Rectal smooth muscle tissue (tissue), 1 donor: ENCODE measurements at regions not wholly inside any gene's neighbourhood (a gene's known extent, or its start where the extent isn't known, plus 50 kb on each side); places are given as distances from the start of the nearest gene placed in this dataset.

Source experiments
- H3K27ac ChIP-seq: one replicate; pipeline ENCODE4 v1.7.0; 2013; ENCODE audit warnings: low read depth, low read length, inconsistent platforms
- H3K27me3 ChIP-seq: one replicate; pipeline ENCODE4 v1.7.0; 2013; ENCODE audit warnings: low read length; ENCODE audit not compliant: control insufficient read depth, insufficient read depth
- H3K36me3 ChIP-seq: one replicate; pipeline ENCODE4 v1.7.0; 2013; ENCODE audit warnings: low read length; ENCODE audit not compliant: control insufficient read depth, insufficient read depth
- H3K4me1 ChIP-seq: one replicate; pipeline ENCODE4 v1.7.0; 2013; ENCODE audit warnings: low read length; ENCODE audit not compliant: control insufficient read depth, insufficient read depth
- H3K4me3 ChIP-seq: one replicate; pipeline ENCODE4 v1.7.0; 2013; ENCODE audit warnings: low read length
- H3K9ac ChIP-seq: one replicate; pipeline ENCODE4 v1.7.0; 2013; ENCODE audit warnings: low read length

- H3K4me3 ChIP-seq: no peak overlapping the region
- no peaks in the 10 kb centered on the region for H3K36me3 ChIP-seq
- H3K9ac ChIP-seq: no peak overlapping the region
- no peaks in the 10 kb centered on the region for H3K4me1 ChIP-seq
- H3K27me3 ChIP-seq: no peaks in the 10 kb centered on the region
- H3K27ac ChIP-seq: no peak overlapping the region
Measured at GRCh38 chr5:174590820-174591219, 133.6 kb upstream of the MSX2 start.

- Histone ChIP-seq H3K36me3 (no peaks in the 10 kb centered on the region), H3K27me3 (peaks cover 5% of the 10 kb centered on the region), H3K27ac (no peak overlapping the region), H3K4me1 (no peaks in the 10 kb centered on the region), H3K9ac (no peak overlapping the region), H3K4me3 (no peak overlapping the region)
Measured at GRCh38 chr5:174596429-174596828, 128.0 kb upstream of the MSX2 start.

DNA sequence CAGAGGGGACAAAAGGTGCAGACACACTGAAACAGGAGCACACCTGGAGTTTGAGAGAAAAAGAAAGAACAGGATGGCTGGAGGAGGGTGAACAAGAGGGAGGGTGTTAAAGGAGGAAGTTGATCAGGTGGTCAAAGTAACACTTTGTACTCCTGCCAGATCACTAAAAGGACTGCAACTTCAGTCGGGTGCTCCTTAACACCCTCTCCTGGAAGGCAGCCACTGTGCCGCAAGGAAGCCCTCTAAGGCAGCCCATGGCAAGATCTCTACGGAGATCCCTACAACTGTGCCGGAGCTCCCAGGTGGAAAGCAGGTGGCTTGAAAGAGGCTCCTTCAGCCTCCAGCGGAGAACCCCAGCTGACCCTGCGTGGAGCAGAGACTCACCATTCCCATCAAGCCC is 124.4 kb upstream of the MSX2 start:
- no peaks in the 10 kb centered on the region for H3K4me1 ChIP-seq
- H3K9ac ChIP-seq: no peak overlapping the region
- peaks cover 5% of the 10 kb centered on the region for H3K27me3 ChIP-seq
- H3K27ac ChIP-seq: no peak overlapping the region
- H3K36me3 ChIP-seq: no peaks in the 10 kb centered on the region
- H3K4me3 ChIP-seq: no peak overlapping the region

GRCh38 chr5:174601946-174602345 is 122.4 kb upstream of the MSX2 start:
- Histone ChIP-seq H3K4me3 (no peak overlapping the region), H3K4me1 (no peaks in the 10 kb centered on the region), H3K27me3 (peaks cover 5% of the 10 kb centered on the region), H3K9ac (no peak overlapping the region), H3K27ac (no peak overlapping the region), H3K36me3 (no peaks in the 10 kb centered on the region)

DNA sequence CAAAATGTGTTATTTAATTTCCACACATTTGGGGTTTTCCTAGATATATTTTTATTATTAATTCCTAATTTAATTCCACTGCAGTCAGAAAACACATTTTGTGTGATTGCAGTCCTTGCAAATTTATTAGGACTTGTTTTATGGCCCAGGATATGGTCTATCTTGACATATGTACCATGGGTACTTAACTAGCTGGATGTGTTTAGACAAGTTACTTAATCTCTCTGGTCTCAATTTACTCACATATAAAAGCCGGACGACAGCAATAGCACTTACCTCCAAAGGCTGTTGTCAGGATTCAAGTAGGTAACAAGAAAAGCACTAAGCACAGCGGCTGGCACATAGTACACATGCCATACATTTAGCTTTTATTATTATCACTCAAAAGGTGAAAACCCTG is 118.2 kb upstream of the MSX2 start:
- Histone ChIP-seq H3K4me1 (no peaks in the 10 kb centered on the region), H3K27me3 (no peaks in the 10 kb centered on the region), H3K9ac (no peak overlapping the region), H3K27ac (no peak overlapping the region), H3K36me3 (no peaks in the 10 kb centered on the region), H3K4me3 (no peak overlapping the region)

GRCh38 chr5:174606646-174607045 is 117.7 kb upstream of the MSX2 start:
- Histone ChIP-seq H3K9ac (no peak overlapping the region), H3K4me1 (no peaks in the 10 kb centered on the region), H3K36me3 (no peaks in the 10 kb centered on the region), H3K27ac (no peak overlapping the region), H3K27me3 (no peaks in the 10 kb centered on the region), H3K4me3 (no peak overlapping the region)

GRCh38 chr5:174607205-174607604 is 117.2 kb upstream of the MSX2 start:
- no peak overlapping the region for H3K9ac ChIP-seq
- no peaks in the 10 kb centered on the region for H3K27me3 ChIP-seq
- H3K36me3 ChIP-seq: no peaks in the 10 kb centered on the region
- no peak overlapping the region for H3K4me3 ChIP-seq
- H3K4me1 ChIP-seq: no peaks in the 10 kb centered on the region
- H3K27ac ChIP-seq: no peak overlapping the region

DNA sequence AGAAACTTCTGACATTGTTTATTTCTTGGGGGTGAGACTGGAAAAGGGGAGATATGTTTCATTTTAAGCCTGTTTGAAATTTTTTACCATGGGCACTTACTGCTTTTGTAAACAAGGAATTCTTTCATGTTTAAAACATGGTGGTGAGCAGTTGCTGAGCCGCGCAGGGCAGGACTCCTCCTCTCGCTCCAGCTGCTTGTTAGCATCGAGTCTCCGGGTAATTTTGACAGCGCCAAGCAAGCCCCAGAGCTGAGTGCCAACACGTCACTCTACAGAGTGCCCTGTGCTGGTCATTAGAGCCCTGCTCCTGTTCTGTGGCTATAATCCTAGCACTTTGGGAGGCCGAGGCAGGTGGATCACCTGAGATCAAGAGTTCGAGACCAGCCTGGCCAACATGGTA is 116.5 kb upstream of the MSX2 start:
- no peak overlapping the region for H3K4me3 ChIP-seq
- no peak overlapping the region for H3K9ac ChIP-seq
- H3K36me3 ChIP-seq: no peaks in the 10 kb centered on the region
- H3K4me1 ChIP-seq: no peaks in the 10 kb centered on the region
- no peak overlapping the region for H3K27ac ChIP-seq
- no peaks in the 10 kb centered on the region for H3K27me3 ChIP-seq

- H3K9ac ChIP-seq: no peak overlapping the region
- H3K27me3 ChIP-seq: no peaks in the 10 kb centered on the region
- H3K4me3 ChIP-seq: no peak overlapping the region
- H3K36me3 ChIP-seq: no peaks in the 10 kb centered on the region
- no peak overlapping the region for H3K27ac ChIP-seq
- H3K4me1 ChIP-seq: no peaks in the 10 kb centered on the region
Measured at GRCh38 chr5:174608631-174609097, 115.7 kb upstream of the MSX2 start.

GRCh38 chr5:174609116-174609515 is 115.3 kb upstream of the MSX2 start:
- Histone ChIP-seq H3K4me3 (no peak overlapping the region), H3K27ac (no peak overlapping the region)

DNA sequence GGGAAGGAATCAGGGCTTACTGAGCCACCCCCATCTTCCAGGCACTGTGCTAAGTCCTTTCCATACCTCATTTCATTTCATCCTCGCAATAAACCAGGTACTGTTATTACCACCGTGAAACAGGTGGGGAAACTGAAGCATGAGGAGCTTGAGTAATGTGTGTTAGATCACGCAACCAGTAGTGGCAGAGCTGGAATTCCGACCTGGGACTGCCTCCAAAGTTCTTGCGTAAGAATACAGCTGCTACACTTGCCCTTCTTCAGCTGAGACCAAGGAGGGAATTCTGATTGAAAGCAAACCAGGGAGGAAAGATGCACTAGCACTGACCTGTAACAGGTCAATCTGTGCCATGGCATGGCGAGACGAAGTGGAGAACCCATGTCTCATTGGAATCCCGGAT is 113.4 kb upstream of the MSX2 start:
- H3K27me3 ChIP-seq: no peaks in the 10 kb centered on the region
- H3K9ac ChIP-seq: no peak overlapping the region
- no peaks in the 10 kb centered on the region for H3K36me3 ChIP-seq
- no peak overlapping the region for H3K4me3 ChIP-seq
- H3K27ac ChIP-seq: no peak overlapping the region
- H3K4me1 ChIP-seq: no peaks in the 10 kb centered on the region

More at GRCh38 chr5:174609116-174609515, 115.3 kb upstream of the MSX2 start:
- Histone ChIP-seq H3K36me3 (no peaks in the 10 kb centered on the region), H3K4me1 (no peaks in the 10 kb centered on the region), H3K27me3 (no peaks in the 10 kb centered on the region), H3K9ac (no peak overlapping the region)

GRCh38 chr5:174612686-174613085 is 111.7 kb upstream of the MSX2 start:
- Histone ChIP-seq H3K4me3 (no peak overlapping the region), H3K27me3 (no peaks in the 10 kb centered on the region), H3K4me1 (no peaks in the 10 kb centered on the region), H3K27ac (no peak overlapping the region), H3K36me3 (no peaks in the 10 kb centered on the region), H3K9ac (no peak overlapping the region)

- H3K36me3 ChIP-seq: no peaks in the 10 kb centered on the region
- H3K4me3 ChIP-seq: no peak overlapping the region
- no peaks in the 10 kb centered on the region for H3K4me1 ChIP-seq
- no peak overlapping the region for H3K27ac ChIP-seq
- no peak overlapping the region for H3K9ac ChIP-seq
- no peaks in the 10 kb centered on the region for H3K27me3 ChIP-seq
Measured at GRCh38 chr5:174614500-174615135, 109.8 kb upstream of the MSX2 start.
